Peyer's patch (tissue), 4 donors: ENCODE measurements at regions not wholly inside any gene's neighbourhood (a gene's known extent, or its start where the extent isn't known, plus 50 kb on each side); places are given as distances from the start of the nearest gene placed in this dataset.

Source experiments
- DNase-seq, 3 donors: peaks; one replicate each; pipeline ENCODE4 v3.0.0-alpha.2; 2017 to 2019
- H3K27ac ChIP-seq, 4 donors: fragments of 200-600 bp; sonication (generic); one replicate each; pipeline ENCODE4 v1.5.1; 2016 to 2019
- H3K27me3 ChIP-seq, 2 donors: fragments of 200-600 bp; sonication (generic); one replicate each; pipeline ENCODE4 v1.5.1; 2019
- H3K36me3 ChIP-seq, 3 donors: fragments of 200-600 bp; sonication (generic); one replicate each; pipeline ENCODE4 v1.5.1; 2016 to 2019
- H3K4me1 ChIP-seq, 4 donors: fragments of 200-600 bp; sonication (generic); one replicate each; pipeline ENCODE4 v1.5.1; 2016 to 2019
- H3K4me3 ChIP-seq, 4 donors: fragments of 200-600 bp; sonication (generic); 1 replicate in 3 of 4; 2 replicates in 1 of 4; pipeline ENCODE4 v1.5.1; 2016 to 2019; ENCODE audit warnings: mild to moderate bottlenecking in 1 of 4
- H3K9me3 ChIP-seq, 4 donors: fragments of 200-600 bp; sonication (generic); one replicate each; pipeline ENCODE4 v1.5.1; 2016 to 2019; ENCODE audit warnings: mild to moderate bottlenecking in 1 of 4
- CTCF ChIP-seq, 6 experiments: fragments of 450-650 bp in 4 of 6; fragments of 200-600 bp in 2 of 6; sonication (generic) in 1 of 6; IDR thresholded peaks; one replicate each; pipeline ENCODE4 v1.5.1; 2017 to 2019; ENCODE audit warnings: antibody characterized with exemption in 6 of 6, mild to moderate bottlenecking in 3 of 6, moderate library complexity in 1 of 6
- POLR2A ChIP-seq, 2 donors: fragments of 450-650 bp; IDR thresholded peaks; one replicate each; pipeline ENCODE4 v1.5.1; 2017; ENCODE audit warnings: antibody characterized with exemption in 2 of 2, mild to moderate bottlenecking in 2 of 2, moderate library complexity in 2 of 2

- no peaks in the 10 kb centered on the region for H3K9me3 ChIP-seq
- no peaks in the 10 kb centered on the region for H3K27me3 ChIP-seq
- H3K27ac ChIP-seq = no peak overlapping the region
- H3K36me3 ChIP-seq = no peaks in the 10 kb centered on the region
- H3K4me1 ChIP-seq = no peaks in the 10 kb centered on the region
- DNase-seq = no peak
- no peak overlapping the region for H3K4me3 ChIP-seq
- no peak for TF ChIP-seq CTCF (IDR thresholded peaks at IDR 0.05)
- no peak for TF ChIP-seq POLR2A (IDR thresholded peaks at IDR 0.05)
Observed at GRCh38 chr4:110821186-110821585, 198.3 kb upstream of the PITX2 start.

- H3K9me3 ChIP-seq = no peaks in the 10 kb centered on the region
- no peak overlapping the region for H3K27ac ChIP-seq
- H3K36me3 ChIP-seq = no peaks in the 10 kb centered on the region
- no peak overlapping the region for H3K4me3 ChIP-seq
- no peak for TF ChIP-seq CTCF (IDR thresholded peaks at IDR 0.05)
- TF ChIP-seq POLR2A (IDR thresholded peaks at IDR 0.05) = no peak
- H3K27me3 ChIP-seq = no peaks in the 10 kb centered on the region
- no peaks in the 10 kb centered on the region for H3K4me1 ChIP-seq
- DNase-seq = no peak
Observed at GRCh38 chr4:110823251-110823650, 200.4 kb upstream of the PITX2 start.

- Histone ChIP-seq H3K4me3 (no peak overlapping the region), H3K36me3 (no peaks in the 10 kb centered on the region), H3K4me1 (no peaks in the 10 kb centered on the region), H3K27ac (no peak overlapping the region), H3K9me3 (no peaks in the 10 kb centered on the region), H3K27me3 (no peaks in the 10 kb centered on the region)
- TF ChIP-seq POLR2A (IDR thresholded peaks at IDR 0.05) = no peak
- no peak for TF ChIP-seq CTCF (IDR thresholded peaks at IDR 0.05)
- DNase-seq = no peak
Observed at GRCh38 chr4:110824344-110824743, 201.5 kb upstream of the PITX2 start.

DNA sequence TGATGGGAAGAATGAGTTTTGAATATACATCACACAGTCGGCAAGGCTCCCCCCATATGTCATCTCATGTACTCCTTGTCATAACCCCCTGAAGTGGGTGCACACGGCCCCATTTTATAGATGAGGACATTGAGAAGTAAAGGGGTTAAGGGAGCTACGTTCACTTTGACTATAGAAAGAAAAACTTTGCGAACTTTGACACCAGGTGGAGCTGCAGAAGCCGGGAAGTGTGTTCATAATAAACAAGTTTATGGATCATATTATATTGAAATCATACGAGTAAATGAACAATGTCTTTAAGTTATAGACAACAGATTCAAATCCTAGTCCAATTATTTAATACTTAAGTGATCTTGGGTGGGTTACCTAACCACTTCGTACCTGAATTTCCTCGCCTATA, 203.8 kb upstream of the PITX2 start:
- TF ChIP-seq POLR2A (IDR thresholded peaks at IDR 0.05) (no peak), CTCF (IDR thresholded peaks at IDR 0.05) (peak in 1 of 6 experiments; percentile 24)
- no peak overlapping the region for H3K27ac ChIP-seq
- H3K27me3 ChIP-seq = no peaks in the 10 kb centered on the region
- no peaks in the 10 kb centered on the region for H3K9me3 ChIP-seq
- no peaks in the 10 kb centered on the region for H3K36me3 ChIP-seq
- no peak for DNase-seq
- no peaks in the 10 kb centered on the region for H3K4me1 ChIP-seq
- H3K4me3 ChIP-seq = no peak overlapping the region

DNA sequence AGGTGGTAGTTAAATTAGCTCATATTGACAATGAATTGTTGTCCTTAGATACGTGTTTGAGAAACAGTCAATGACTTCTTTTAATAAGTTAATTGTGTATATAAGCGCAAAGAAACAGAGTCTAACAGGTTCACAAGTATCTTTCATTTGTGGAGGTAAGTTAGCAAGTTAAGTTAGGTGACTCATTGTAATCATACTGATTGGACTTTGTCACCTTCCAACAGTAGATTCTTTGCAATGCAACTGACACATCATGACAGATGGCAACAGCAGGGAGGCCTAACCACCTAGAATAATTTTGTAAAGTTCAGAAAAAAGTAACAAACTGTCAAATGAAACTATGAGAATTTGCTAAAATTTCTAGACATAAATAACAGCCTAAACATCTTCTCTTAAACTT, 207.6 kb upstream of the PITX2 start:
- H3K4me3 ChIP-seq = no peak overlapping the region
- H3K4me1 ChIP-seq = no peaks in the 10 kb centered on the region
- no peak overlapping the region for H3K27ac ChIP-seq
- no peaks in the 10 kb centered on the region for H3K9me3 ChIP-seq
- TF ChIP-seq CTCF (IDR thresholded peaks at IDR 0.05) (no peak), POLR2A (IDR thresholded peaks at IDR 0.05) (no peak)
- no peak for DNase-seq
- H3K27me3 ChIP-seq = no peaks in the 10 kb centered on the region
- H3K36me3 ChIP-seq = no peaks in the 10 kb centered on the region

- H3K27ac ChIP-seq = no peak overlapping the region
- no peak for TF ChIP-seq POLR2A (IDR thresholded peaks at IDR 0.05)
- TF ChIP-seq CTCF (IDR thresholded peaks at IDR 0.05) = no peak
- no peaks in the 10 kb centered on the region for H3K4me1 ChIP-seq
- H3K27me3 ChIP-seq = no peaks in the 10 kb centered on the region
- H3K36me3 ChIP-seq = no peaks in the 10 kb centered on the region
- no peak for DNase-seq
- H3K9me3 ChIP-seq = no peaks in the 10 kb centered on the region
- H3K4me3 ChIP-seq = no peak overlapping the region
Observed at GRCh38 chr4:110837896-110838450, 215.1 kb upstream of the PITX2 start.
